NCI-H446 (cell line): ENCODE measurements at regions not wholly inside any gene's neighbourhood (a gene's known extent, or its start where the extent isn't known, plus 50 kb on each side); places are given as distances from the start of the nearest gene placed in this dataset.

ENCODE experiments used
- DNase-seq, 2 experiments: peaks; one replicate each; lab custom pipeline; 2025; lab: John Stamatoyannopoulos, UW

DNA sequence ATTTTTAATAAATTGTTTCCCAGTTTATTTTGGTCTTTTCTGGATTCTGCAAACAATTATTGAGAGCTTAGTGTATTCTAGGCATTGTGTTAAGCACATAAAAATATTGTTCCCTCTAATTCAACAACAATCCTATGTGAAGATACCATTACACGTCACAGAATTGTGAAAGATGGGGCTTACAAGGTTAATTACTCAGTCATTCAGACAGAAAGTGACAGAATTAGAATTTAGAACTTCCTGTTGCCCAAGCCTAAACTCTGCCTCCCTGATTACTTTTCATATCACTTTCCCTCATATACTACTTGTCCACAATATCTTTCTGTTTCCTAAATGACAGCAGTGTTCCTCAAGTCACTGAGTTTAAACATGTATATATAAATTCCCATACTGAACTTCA is 186.7 kb upstream of the VEGFC start:
- no peak for DNase-seq

DNA sequence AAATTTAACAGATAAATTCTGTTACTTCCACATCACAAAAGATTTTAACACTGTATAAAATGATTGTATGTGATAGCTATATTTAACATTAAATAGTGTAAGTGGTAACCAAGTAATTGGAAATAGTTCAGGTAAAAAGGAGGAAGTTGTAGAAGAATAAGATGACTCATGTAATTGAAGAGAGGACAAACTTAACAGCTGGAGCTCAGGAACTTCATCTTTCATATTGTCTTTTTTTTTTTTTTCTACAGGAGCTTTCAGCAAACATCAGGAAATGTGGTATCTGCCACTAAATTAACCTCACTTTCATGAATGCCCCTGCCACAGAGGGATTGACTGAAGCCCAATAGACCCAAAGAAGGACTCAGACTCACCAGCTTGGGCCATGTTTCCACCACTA is 188.4 kb upstream of the VEGFC start:
- DNase-seq: no peak

DNA sequence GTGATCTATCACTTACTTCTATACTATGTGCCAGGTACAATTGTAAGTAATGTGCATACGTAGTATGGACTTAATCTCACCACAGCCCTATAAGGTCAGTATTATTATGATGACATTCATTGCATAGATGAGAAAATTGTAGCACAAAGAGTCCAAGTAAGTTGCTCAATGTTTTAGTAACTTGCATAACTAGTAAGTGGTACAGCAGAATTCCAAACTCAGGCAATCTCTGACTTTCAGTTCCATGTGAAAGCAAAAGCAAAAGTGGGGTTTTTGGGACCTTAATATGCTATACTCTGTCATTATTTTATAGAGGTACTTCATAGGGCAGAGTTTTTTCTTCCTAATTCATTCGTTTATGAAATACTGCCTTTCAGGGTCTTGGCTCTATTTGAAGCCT is 188.8 kb upstream of the VEGFC start:
- DNase-seq: no peak

DNA sequence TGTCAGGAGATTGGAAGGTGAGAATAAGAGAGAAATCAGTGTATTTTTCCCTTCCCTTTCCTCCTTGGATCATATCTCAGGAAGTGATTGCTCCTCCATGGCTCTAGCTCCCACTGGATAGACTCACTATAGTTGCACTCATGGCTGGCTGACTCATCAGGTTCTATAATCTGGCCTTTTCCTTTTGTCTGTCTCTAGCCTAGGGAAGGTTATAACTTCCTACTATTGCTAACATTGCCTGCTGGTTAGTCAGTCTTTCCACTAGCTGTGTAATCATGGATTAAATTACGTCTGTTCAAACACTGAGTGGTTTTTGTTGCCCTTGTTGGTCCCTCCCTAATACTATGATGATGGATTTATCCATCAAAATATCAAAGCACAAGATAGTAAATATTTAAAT is 195.5 kb upstream of the VEGFC start:
- DNase-seq: no peak

DNA sequence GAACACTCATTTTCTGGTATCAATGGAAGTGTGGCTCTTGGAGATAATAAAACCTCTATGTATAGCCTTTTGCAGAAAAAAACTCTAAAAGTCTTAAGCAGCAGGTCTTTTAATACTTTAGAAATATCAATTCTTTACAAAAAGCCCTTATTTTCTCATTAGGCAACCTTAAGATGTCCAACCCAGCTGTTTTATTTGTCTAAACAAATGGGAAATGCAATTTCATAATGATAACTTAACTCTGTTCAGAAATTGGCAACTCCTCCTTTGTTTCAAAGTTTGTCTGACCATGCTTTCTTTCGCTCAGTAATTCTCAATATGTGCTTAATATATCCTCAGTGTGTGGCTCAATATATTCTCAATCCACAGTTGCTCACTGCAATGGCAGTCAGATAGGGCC is 196.5 kb upstream of the VEGFC start:
- DNase-seq: no peak

DNA sequence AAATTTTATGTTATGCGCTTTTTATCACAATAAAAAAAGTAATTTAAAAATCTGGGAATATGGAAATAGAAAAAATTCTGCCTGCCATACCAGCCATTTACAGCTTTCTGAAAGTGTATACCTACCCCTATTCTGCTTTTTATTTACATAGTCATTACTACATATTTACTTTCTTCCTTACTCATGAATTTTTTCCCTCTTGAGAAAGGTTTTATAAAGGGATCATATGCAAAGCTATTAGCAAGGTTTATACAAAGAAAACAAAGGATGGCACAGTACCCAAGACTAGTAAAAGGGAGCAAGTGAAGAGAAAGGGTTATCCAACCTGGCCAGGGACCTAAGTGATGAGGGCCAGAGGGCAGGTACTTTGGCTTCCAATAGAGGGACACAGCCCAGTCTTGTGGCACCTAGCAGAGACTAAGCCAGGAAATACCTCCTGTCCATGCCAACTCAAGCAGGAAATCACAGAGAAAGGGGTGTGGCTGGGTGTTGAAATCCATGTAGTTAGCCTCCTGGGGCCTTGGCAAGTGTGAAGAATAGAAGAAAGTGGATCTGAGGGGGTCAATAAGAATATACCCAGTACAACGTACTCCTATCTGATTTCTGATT is 207.3 kb upstream of the VEGFC start:
- DNase-seq: no peak

DNA sequence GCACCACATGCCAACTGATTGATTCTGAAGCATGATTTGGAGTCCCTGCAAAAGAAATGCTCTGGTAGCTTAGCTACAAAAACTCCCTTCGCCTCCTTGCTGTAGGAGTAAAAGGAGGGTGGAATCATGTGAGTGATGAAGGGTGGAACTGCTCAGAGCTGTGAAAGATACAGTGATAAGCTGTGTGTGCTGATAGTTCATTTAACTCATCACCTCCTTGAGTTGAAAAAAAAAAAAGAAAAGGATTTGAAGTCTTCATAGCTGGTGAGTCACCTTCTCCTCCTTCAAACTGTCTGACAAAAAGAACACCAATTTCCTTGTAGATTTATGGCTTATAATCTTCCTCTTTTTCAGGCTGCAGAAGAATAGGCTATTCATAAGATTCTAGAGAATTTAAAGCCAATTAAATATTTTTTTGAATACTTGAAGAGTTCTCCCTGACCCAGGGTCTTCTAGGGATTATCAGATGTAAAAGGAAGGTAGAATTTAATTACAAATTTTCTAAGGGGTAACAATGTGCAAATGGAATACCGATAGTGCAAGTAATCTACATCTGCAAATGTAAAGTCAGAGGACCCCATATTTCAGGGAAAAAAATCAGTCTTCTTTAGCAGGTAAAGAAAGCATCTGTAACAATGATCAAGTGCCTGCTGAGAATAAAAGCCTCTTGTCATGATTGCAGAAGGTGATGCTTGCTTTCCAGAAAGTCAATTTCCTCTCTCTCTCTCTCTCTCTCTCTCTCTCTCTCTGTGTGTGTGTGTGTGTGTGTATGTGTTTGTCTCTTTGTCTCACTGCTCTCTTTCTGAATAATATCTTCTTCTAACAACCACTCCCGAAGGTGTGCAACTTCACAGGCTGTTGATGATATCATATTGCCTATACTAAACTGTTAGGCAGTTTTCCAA is 208.8 kb upstream of the VEGFC start:
- no peak for DNase-seq

DNA sequence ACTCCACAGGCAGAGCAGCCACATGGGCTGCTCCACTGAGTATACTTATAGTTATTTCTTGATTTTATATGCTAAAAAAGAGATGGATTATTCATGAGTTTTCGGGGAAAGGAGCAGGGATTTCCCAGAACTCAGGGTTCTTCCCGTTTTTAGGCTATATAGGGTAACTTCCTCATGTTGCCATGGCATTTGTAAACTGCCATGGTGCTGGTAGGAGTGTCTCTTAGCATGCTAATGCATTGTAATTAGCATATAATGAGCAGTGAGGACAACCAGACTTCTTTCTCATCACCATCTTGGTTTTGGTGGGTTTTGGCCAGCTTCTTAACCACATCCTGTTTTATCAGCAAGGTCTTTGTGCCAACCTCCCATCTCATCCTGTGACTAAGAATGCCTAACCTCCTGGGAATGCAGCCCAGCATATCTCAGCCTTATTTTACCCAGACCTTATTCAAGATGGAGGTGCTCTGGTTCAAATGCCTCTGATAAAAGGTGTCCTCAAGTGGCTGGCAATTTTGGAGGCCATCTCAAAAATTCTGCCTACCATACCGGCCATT is 213.0 kb upstream of the VEGFC start:
- no peak for DNase-seq

DNA sequence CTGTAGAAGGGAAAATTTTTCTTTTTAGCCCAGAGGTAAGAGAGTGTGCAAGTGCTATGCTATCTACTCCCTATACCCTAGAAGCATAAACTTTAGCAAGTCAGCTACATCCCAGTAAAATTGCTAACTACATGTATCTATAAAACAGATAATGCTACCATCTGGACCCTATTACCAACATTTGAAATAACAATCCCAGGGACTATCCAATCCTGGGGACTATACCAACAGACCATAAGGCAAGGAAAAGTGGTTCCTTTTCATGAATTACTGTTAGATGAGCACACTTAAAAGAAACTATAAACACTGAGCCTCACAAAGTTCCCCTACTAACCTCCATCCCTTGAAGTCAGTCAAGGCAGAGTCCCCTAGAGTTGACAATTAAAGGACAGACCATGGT is 213.6 kb upstream of the VEGFC start:
- no peak for DNase-seq

DNA sequence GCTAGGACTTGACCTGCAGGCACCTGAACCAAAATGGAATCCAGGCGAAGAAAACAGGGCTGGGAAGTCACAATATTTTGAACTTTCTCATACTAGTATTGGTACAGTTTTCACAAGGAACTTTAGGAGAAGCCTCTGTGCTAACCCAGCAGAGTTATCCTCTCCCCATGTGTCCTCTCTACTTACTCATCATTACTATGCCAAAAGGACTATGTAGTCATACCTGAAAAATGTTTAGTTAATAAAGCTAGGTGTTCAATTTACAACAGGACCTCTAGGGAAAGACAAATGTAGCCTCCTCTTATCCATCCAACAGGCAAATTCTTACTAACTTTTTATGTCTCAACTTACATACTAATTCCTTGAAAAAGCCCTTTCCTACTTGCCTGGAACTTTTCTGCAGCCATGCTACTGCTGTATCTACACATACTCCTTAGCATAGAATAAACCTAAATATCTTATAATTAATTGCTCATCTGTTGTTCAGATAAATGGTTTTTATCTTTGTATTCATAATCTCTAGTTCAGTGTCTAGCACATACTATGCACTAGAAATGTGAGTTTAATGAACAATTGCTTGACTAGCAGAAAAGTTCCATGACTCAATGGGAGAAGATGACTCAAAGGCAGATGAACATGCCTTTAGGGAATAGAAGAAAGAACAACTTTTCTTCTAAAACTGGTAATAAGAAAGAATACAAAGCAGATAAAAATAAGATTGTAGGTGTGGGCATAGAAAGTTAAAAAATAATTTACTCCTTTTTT is 215.5 kb upstream of the VEGFC start:
- no peak for DNase-seq

DNA sequence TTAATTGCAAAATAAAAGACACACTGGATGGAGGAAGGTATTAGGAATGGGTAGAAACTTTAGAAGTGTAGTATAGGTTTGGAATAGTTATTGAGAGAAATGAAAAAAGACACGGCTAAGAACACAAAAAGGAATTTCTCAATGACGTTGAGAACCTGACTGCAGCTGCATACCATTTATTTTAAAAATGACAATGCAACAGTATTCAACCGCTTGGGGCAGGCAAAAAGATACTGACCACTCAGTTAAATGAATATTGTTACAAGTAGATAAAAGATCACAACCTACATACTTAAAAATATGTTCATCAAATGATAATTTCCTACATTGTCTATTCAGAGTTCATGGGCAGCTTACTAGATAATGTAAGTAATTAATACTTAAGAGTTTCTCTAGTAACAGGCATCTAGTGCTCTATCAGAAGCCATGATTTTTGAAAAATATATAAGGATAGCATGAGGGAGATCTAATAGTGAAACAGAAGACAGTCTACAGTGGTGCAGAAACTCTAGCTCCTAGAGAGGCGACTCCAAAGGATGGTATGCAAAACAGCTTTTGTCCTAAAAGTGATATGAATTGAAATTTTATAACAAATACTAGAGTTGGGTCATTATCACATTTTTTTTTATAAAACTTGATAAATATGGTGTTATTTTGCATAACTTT is 216.2 kb upstream of the VEGFC start:
- DNase-seq: no peak

DNA sequence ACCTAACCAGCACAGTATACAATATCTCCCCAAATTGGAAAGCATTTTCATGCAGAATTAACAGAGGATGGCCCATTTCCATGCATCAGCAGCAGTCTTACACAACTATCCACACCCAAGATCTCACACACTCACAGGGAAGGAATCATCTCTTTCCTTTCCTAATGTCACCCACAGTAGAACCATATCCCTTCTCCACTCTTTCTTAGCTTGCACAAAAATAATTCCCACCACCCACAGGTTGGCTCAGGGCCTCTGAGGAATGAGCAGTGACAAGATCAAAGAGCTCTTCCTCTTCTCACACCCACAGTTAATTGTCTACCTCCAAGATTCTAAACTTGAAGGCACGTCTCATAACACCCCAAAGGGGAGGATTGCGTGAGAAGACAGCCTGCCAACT is 217.7 kb upstream of the VEGFC start:
- DNase-seq: no peak

DNA sequence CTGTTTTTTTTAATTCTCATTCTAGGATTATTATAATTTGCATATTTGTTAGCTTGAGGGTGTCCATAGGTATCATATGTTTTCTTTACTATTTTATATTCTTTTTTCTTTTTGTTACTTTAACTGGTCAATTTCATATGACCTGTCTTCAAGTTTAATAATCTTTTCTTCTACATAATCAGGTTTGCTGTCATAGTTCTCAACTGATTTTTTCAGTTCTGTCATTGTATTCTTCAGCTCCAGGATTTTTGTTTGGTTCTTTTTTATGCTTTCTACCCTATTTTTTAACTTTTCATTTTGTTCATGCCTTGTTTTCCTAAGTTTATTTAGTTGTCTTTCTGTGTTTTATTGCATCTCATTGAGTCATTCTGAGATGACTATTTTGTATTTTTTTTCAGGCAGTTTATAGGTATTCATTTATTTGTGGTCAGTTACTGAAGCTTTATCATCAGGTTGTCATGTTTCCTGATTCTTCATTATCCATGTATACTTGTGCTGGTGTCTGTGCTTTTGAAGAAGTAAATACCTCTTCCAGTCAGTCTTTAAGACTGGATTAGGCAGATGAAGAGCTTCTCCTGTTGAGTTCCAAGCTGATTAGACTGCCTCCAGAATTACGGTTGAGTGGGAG is 220.3 kb upstream of the VEGFC start:
- no peak for DNase-seq

DNA sequence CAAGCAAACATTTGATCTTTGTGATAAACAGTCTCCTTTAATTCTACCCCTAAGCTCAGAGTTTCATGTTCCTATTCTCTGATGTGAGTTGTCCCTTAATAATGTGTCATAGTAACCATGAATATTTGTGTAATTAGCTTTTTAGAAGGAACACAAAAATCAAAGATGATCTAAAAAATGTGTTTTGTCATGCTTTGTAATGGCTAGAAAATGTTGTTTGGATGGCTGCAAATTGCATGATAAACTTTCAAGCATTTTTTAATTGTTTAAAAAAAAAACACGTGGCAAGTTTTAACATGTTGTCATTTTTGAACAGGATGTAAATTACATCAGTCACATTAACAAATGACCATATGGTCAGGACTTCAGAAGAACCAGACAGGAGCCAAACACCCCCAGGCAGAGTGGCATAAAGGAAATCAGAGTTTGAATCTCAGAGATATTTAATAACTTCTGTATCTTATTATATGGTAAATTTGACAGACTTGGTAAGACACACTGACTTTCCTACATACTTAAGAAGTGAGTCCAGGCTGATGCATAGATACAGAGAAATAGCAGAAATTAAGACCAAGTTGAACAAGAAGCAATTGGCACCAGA is 223.9 kb upstream of the VEGFC start:
- DNase-seq: no peak

DNA sequence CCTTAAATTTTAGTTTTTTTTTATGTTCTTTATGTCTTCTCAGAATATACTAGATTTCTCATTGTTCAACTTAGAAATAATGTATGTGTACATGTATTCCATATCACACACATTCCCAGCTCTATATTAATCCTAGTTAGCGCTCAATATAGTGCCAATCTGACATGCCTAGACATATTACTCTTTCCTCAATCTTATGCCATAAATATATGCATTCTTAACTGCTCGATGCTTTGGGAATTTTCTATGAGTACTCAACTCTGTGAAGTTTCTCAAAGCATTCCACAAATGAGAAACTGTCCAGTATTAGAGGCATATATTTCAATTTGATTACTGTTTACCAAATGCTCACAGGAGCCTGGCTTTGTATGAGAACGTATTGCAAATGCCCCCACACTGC is 231.2 kb upstream of the VEGFC start:
- no peak for DNase-seq

DNA sequence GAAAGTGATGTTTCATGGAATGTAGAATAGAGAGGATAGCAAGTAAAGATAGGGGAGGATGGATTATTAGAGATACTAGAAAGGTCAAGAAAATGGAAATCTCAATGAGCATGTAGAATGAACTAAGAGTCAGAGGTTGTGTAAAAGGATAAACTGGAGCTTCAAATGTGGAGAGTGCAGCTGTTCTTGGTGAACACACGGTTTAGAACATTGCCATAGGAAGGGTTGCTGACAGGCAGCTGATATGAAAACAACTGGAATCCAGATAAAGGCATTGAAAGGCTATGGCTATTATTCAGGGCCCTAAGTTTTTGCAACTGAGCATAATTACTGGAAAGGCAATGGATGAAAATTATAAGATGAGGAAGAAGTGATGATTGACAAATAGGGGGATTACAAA is 239.6 kb upstream of the VEGFC start:
- DNase-seq: no peak

DNA sequence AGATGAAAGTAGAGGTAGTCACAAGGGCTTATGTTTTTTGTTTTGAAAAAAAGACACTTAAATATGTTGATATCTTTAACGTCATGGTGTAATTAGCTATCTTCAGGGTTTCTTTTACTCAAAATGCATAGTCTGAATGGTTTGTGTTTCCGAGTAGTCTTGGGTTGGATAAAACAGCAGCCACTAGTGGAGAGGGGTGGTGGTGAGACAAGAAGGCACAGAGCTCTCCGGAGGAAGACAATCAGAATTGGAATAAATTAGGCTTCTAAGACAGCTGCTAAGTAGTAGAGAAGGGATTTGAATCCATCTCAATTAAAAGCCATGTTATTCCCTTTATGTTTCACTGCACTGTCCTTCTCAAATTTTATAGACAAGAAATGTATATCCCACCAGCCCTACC is 240.4 kb upstream of the VEGFC start:
- DNase-seq: no peak

DNA sequence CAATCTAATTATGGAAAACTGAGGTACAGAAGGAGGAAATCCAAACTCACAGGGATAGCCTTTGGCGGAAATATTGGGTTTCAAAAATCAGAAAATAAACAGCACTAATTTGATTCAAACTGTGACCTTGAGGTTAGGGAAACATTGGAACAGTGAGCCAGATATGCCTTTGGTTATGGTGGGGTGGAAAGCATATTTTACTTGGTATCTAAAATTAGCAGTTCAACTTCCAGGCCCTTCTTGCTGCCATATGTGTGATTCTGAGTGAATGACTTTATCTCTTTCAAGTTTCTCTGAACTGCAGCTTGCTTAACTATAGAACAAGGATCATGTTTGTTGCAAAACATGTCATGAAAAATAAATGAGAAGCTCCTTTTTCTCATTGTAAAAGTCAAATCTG is 240.9 kb upstream of the VEGFC start:
- DNase-seq: no peak

DNA sequence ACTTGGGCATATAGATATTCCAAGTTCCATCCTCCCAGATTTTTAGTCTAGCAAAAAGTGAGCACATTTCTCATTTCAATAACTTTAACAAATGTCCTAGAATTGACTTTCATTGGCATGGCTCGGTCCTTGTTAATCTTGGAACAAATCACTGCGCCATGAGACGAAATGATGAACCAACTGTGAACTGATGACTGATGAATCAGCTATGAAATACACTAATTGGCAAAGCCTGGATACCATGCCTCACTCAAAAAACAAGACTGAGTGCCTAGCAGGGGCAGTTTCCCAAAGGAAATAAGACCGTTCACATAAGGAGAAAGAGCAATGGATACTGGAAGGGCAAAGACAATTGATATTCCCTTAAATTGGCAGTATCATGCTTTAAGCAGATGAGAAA is 248.6 kb upstream of the VEGFC start:
- DNase-seq: no peak

DNA sequence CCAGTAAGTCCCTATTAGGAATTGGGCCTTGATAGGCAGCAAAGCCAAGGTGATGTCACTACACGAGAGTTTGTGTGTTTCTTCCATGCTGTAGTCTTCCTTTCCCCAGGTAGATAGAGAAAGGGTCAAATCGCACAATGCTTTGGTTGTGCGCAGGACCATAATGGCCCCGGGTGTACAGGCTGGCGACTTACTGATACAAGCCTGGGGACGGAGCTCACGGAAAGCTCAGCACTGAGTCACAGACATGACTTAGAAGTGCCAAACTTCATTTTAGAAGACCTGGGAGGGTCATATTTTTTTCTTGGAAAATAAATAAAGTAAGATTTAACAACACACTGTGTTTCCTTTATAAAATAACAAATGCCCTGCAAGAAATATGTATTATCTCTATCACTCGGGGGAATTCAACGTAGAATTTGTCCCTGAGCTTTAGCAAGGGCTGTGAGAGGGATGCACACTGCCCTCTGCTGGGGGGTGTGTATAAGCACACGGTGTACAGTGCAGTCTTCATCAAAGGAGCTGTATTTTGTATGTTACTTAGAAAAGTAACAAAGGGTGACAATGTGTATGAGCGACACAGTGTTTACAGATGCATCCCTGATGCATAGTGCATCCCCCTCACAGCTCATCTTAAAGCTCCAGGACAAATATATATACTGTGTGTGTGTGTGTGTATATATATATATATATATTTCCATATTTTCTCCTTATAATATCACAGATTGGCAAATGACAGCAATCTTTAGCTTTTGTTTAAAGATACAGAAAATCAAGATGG is 254.5 kb upstream of the VEGFC start:
- DNase-seq: peak; percentile 3 to 67

DNA sequence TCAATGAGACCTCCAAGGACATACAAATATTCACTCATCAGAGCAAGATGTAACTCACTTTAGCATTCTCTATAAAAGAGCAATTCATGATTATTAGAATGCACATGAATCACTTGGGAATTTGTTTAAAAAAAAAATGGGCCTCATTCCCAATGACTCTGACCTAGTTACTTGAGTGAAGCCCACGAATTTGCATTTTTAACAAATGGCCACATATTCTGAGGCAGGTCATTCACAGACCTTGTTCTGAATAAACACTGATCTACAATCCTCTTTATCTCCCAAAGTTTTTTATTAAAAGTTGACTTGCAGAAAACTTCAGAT is 255.1 kb upstream of the VEGFC start:
- no peak for DNase-seq
